IPS-20b (cell line): ENCODE measurements at regions not wholly inside any gene's neighbourhood (a gene's known extent, or its start where the extent isn't known, plus 50 kb on each side); places are given as distances from the start of the nearest gene placed in this dataset.
"Not testable (repeated sequence)": the region's sequence is repeated elsewhere in the genome, so short reads cannot be mapped to it uniquely, and the experiment has no call there.

Source experiments
- H3K27ac ChIP-seq: one replicate; pipeline ENCODE4 v1.5.1; 2013; ENCODE audit warnings: low read length
- H3K27me3 ChIP-seq: 2 replicates; pipeline ENCODE4 v1.6.1; 2013; ENCODE audit warnings: mild to moderate bottlenecking, low read length, inconsistent platforms; ENCODE audit not compliant: insufficient read depth
- H3K36me3 ChIP-seq: 2 replicates; pipeline ENCODE4 v1.6.1; 2013; ENCODE audit warnings: low read depth, mild to moderate bottlenecking, inconsistent platforms, low read length, moderate library complexity; ENCODE audit not compliant: insufficient read depth
- H3K4me1 ChIP-seq: 2 replicates; pipeline ENCODE4 v1.6.1; 2013; ENCODE audit warnings: mild to moderate bottlenecking, control low read depth, inconsistent platforms, low read length, moderate library complexity; ENCODE audit not compliant: insufficient read depth
- H3K4me3 ChIP-seq: 2 replicates; pipeline ENCODE4 v1.5.1; 2013; ENCODE audit warnings: mild to moderate bottlenecking, low read length, inconsistent platforms
- H3K9ac ChIP-seq: 2 replicates; pipeline ENCODE4 v1.6.1; 2013; ENCODE audit warnings: low read depth, mild to moderate bottlenecking, inconsistent platforms, low read length, moderate library complexity
- H3K9me3 ChIP-seq: 2 replicates; pipeline ENCODE4 v1.6.1; 2013; ENCODE audit warnings: mild to moderate bottlenecking, low read depth, low read length, inconsistent platforms; ENCODE audit not compliant: insufficient read depth

DNA sequence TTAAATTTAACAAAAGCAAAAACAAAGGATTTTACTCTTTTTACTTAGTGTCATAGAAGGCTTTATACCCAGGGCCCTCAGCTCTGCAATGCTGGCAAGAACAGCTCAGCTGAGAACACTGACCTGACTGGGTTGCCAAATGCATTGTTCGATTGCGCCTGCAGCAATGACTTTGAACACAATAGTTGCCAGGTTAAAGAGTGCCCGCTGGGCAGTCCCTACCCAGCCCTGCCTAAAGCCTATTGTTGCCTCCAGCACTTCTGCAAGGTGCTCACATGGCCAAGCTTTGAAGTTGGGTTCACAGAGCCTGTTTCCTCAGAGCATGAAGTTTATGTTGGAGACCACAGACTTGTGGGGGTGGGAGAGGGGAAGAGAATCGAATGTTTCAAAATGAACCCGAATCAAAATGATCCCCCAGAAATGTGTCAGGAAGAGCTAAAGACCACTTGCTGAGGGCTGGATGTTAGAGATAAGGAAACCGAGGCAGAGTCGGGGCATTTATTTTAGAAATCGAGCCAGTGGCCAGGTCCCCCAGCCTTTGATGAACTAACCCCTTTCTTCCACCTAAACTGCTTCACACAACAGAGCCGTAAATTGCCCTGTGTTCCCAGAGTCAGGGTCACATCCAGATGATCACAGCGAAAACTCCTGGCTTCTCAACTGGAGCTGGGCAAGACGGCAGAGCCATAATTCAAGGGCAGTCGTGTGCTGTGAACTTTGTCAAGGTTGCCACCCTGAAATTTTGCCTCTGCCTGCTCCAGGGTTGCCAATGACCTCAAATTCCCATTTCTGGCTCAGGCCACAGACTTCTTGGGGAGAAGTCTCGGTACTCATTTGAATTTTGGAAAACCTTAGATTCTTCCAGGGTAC lies 55.0 kb downstream of the FOXA2 start:
- H3K4me3 ChIP-seq: 0 out of 2 replicates have a peak overlapping the region, but pooled peaks have one; percentile 2
- peaks cover 13% of the 10 kb centered on the region; the same call in 1 of the 2 replicates for H3K4me1 ChIP-seq
- H3K27me3 ChIP-seq: peaks cover 6% of the 10 kb centered on the region; the same call in 1 of the 2 replicates
- H3K9me3 ChIP-seq: no peaks in the 10 kb centered on the region
- no peak overlapping the region for H3K9ac ChIP-seq
- H3K27ac ChIP-seq: no peak overlapping the region
- no peaks in the 10 kb centered on the region for H3K36me3 ChIP-seq

DNA sequence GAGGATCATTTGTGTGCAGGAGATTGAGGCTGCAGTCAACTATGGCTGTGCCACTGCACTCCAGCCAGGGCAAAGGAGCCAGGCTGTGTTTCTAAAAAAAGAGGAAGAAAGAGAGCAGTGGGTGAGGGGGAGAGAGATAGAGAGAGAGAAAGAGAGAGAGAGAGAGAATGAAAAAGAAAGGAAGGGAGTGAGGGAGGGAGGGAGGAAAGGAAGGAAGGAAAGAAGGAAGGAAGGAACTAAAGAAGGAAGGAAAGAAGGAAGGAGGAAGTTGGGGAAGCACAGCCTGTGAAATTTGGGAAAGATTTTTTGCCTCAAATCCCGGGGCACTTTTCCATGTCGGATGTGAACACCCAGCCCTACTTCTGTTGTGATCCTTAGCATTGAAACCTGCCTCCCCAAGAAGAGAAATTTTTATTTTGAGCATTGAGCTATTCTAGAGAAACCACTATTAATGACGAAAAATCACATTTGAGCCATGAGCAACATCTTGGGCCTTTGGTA lies 57.8 kb downstream of the FOXA2 start:
- peaks cover 6% of the 10 kb centered on the region; the same call in 1 of the 2 replicates for H3K27me3 ChIP-seq
- peaks cover 13% of the 10 kb centered on the region; the same call in 1 of the 2 replicates for H3K4me1 ChIP-seq
- no peaks in the 10 kb centered on the region for H3K36me3 ChIP-seq

DNA sequence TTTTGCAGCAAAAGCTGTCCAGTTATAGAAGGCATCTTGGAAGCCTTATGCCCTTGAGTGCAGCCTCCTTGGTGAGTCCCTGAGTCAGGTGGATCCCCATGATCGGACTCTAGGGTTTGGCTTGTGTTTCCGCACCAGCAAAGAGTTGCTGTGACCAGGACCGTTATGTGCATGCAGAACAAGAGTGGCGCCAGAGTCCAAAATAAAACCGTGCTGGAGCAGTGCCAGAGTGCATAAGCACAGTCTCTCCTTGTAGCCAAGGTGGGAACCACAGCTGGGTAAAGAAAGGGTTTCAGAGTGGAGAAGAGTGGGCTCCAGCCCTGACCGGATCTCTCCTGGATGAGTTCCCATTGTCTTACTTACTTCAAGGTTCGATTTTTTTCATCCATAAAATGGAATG lies 58.6 kb downstream of the FOXA2 start:
- no peaks in the 10 kb centered on the region for H3K9me3 ChIP-seq
- no peak overlapping the region for H3K9ac ChIP-seq
- no peak overlapping the region for H3K27ac ChIP-seq
- H3K4me1 ChIP-seq: peaks cover 13% of the 10 kb centered on the region; the same call in 1 of the 2 replicates
- no peak overlapping the region for H3K4me3 ChIP-seq
- H3K36me3 ChIP-seq: no peaks in the 10 kb centered on the region
- peaks cover 6% of the 10 kb centered on the region; the same call in 1 of the 2 replicates for H3K27me3 ChIP-seq

More for the DNA sequence above, 57.8 kb downstream of the FOXA2 start:
- Histone ChIP-seq H3K9me3 (no peaks in the 10 kb centered on the region), H3K4me3 (no peak overlapping the region), H3K27ac (no peak overlapping the region), H3K9ac (no peak overlapping the region)

DNA sequence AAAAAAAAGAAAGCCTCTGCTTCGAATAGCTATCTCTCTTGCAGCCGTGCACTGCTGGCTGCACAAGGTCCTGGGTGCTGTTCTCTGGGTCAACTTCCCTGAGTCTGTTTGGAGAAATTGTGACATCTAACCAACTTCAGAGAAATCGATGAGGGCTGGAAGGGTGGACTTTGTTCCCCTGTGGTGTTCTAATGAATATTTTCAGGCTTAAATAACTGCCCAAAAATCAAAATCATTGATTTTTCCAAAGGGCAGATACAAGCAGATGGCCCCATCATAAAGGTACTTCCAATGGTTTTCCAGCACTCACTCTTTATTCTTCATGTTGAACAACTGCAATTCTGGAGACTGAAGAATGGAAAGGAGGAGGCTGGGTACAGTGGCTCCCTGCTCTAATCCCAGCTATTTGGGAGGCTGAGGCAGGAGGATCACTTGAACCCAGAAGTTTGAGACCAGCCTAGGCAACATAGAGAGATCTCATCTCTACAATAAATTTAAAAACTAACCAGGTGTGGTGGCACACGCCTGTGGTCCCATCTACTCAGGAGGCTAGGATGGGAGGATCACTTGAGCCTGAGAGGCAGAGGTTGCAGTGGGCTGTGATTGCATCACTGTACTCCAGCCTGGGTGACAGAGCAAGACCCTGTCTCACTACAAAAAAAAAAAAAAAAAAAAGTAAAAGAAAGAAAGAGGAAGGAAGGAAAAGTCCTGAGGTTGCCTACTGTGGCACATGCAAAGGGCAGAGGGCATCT lies 59.1 kb downstream of the FOXA2 start:
- H3K27ac ChIP-seq: no peak overlapping the region
- no peaks in the 10 kb centered on the region for H3K9me3 ChIP-seq
- peaks cover 11% of the 10 kb centered on the region; the same call in 1 of the 2 replicates for H3K4me1 ChIP-seq
- no peaks in the 10 kb centered on the region for H3K36me3 ChIP-seq
- H3K9ac ChIP-seq: no peak overlapping the region
- H3K27me3 ChIP-seq: peaks cover 8% of the 10 kb centered on the region; the same call in 1 of the 2 replicates
- H3K4me3 ChIP-seq: no peak overlapping the region

DNA sequence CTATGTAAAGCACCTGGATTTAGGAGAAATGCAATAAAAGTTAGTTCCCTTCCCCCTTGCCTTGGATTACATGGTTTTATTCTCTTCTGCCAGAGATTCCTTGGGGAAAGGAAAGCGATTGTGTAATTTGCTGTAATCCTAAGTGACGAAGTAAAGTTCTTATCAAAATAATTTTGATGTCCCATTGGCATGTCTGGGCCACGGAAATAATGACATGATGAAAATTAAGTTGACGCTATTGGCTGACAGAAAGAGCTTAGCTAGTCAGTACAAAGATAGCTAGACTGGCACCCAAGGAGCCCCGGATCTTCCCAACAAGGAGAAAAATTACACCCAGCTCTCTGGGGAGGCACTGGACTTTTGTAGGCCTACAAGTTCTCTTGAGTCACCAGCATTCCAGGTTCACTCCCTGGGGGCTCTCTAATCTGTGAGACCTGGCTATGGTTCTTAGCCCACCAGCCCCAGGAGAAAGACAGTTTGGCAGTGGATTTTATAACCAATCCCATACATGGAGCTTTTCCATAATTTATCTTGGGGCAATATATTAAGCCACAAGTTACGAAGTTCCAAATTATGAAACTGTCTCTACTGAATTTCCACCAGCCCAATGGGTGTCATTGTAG lies 59.9 kb downstream of the FOXA2 start:
- Histone ChIP-seq H3K27me3 (peaks cover 8% of the 10 kb centered on the region; the same call in 1 of the 2 replicates), H3K4me1 (peaks cover 4% of the 10 kb centered on the region; the same call in 1 of the 2 replicates), H3K4me3 (no peak overlapping the region), H3K36me3 (no peaks in the 10 kb centered on the region), H3K9me3 (no peaks in the 10 kb centered on the region), H3K27ac (no peak overlapping the region), H3K9ac (no peak overlapping the region)

DNA sequence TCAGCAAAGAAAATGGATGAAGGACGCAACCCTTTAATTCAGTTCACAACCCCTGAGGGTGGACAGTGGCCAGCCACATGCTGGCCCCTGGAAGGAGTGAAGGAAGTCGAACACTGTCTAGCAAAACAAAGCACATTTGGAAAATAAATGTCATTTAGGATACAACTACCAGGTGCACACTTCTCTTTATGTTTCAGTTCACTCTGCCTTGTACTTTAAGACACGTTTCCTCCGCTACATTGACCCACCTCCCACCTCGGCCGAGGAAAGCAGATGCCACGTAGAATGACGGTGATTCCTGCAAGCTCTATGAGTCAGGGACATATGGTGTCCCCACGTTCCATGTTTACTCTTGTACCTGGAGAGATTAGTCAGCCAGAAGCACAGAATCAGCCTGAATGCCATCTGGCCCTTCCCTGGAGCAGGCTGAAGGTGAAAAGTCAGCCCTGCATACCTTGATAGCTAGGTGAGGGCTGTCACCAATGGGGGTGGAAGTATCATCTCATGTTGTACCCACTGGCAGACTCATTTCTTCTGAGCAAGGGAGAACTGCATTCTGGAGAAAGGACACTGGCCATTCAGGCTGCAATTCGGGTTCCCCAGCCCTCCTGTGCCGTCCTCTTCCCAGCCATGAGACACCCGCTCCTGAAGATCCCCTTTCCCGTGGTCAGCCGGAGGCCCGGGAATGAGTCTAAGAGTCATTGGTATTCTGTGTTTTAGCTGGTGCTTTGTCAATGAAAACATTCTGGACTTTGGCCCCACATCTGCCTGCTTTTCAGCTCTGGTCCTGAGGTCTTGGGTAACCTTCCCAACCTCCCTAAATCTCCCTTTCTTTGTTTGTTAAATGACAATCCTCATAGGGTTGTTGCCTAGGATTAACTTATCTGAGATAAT lies 60.6 kb downstream of the FOXA2 start:
- Histone ChIP-seq H3K27me3 (peaks cover 8% of the 10 kb centered on the region; the same call in 1 of the 2 replicates), H3K9me3 (no peaks in the 10 kb centered on the region), H3K27ac (no peak overlapping the region), H3K4me3 (no peak overlapping the region), H3K36me3 (no peaks in the 10 kb centered on the region), H3K9ac (no peak overlapping the region), H3K4me1 (no peaks in the 10 kb centered on the region; the same call in 1 of the 2 replicates)

DNA sequence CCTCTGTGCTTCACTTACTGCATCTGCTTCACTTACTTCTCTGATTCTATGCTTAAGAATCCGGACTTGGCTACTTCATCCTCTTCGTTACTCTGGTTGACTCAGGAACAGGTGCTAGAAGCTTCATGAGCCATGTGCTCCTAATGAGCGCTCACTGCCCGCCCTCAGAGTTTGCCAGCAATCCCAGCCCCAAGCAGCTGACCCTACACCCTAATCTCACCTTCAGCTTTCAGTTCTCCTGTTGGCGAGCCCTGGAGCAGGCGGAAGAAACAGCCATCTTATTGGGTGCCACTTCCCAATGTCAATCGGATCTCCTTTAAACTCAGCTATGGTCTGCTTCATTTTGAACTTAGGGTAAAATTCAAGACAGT lies 61.3 kb downstream of the FOXA2 start:
- Histone ChIP-seq H3K27ac (no peak overlapping the region), H3K27me3 (peaks cover 8% of the 10 kb centered on the region; the same call in 1 of the 2 replicates), H3K9me3 (no peaks in the 10 kb centered on the region), H3K4me1 (no peaks in the 10 kb centered on the region), H3K36me3 (no peaks in the 10 kb centered on the region), H3K9ac (no peak overlapping the region), H3K4me3 (no peak overlapping the region)

DNA sequence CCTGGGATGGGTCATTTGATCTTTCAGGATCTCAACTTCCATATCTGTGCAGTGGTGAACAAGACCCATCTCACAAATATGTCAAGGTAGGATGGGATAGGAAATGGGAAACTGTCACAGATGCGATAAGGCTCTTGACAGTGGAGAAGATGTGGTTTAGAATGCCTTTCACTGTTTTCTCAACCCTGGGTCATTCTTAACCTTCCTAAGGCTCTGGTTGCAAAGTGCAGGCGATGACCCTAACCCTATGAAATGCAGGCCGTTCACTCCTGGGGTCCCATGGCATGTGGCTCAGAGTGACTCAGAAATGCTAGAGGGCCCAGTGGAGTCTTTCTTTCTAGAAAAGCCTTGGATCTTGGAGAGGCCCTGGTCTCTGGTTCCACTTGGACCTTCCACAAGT lies 61.7 kb downstream of the FOXA2 start:
- no peaks in the 10 kb centered on the region for H3K9me3 ChIP-seq
- H3K27ac ChIP-seq: no peak overlapping the region
- no peak overlapping the region for H3K9ac ChIP-seq

DNA sequence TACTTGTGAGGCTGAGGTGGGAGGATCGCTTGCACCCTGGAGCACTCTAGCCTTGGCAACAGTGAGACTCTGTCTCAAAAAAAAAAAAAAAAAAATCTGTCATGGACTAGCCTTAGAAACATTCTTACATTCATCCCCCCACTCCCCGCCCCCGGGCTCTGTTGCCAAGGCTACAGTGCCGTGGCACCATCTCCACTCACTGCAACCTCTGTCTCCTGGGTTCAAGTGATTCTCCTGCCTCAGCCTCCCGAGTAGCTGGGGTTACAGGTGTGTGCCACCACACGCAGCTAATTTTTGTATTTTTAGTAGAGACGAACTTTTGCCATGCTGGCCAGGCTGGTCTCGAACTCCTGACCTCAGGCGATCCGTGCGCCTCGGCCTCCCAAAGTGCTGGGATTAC lies 62.4 kb downstream of the FOXA2 start:
- H3K9me3 ChIP-seq, H3K9ac ChIP-seq, H3K27ac ChIP-seq, H3K36me3 ChIP-seq, H3K4me3 ChIP-seq, H3K27me3 ChIP-seq, H3K4me1 ChIP-seq: not testable (repeated sequence)

More for the DNA sequence above, 61.7 kb downstream of the FOXA2 start:
- Histone ChIP-seq H3K27me3 (peaks cover 8% of the 10 kb centered on the region; the same call in 1 of the 2 replicates), H3K4me1 (no peaks in the 10 kb centered on the region), H3K36me3 (no peaks in the 10 kb centered on the region), H3K4me3 (no peak overlapping the region)

DNA sequence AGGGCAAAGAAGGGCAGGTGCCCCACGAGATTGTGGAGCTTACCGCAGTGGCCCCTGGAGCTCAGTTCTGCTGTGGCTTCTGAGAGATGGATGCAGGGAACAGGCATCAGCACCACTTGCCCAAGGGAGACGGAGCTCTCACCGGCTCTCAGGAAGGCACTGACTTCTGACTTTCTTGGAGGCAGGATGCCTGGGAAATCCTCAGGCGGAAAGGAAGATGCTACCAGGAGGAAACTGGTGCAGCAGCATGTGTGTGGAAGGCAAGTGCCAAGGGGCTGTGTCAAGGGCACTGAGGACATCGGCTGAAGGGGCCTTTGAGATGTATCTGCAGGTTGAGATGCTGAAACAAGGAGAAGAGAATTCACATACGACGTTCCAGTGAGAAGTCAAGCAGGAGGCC lies 64.0 kb downstream of the FOXA2 start:
- H3K27me3 ChIP-seq: peaks cover 3% of the 10 kb centered on the region; the same call in 1 of the 2 replicates
- H3K9me3 ChIP-seq: no peaks in the 10 kb centered on the region
- H3K9ac ChIP-seq: no peak overlapping the region
- no peak overlapping the region for H3K27ac ChIP-seq
- H3K4me3 ChIP-seq: no peak overlapping the region
- no peaks in the 10 kb centered on the region for H3K36me3 ChIP-seq
- no peaks in the 10 kb centered on the region for H3K4me1 ChIP-seq
